ENCODE measurements at regions not wholly inside any gene's neighbourhood (a gene's known extent, or its start where the extent isn't known, plus 50 kb on each side); places are given as distances from the start of the nearest gene placed in this dataset.
"Not testable (repeated sequence)": the region's sequence is repeated elsewhere in the genome, so short reads cannot be mapped to it uniquely, and the experiment has no call there.

DNA sequence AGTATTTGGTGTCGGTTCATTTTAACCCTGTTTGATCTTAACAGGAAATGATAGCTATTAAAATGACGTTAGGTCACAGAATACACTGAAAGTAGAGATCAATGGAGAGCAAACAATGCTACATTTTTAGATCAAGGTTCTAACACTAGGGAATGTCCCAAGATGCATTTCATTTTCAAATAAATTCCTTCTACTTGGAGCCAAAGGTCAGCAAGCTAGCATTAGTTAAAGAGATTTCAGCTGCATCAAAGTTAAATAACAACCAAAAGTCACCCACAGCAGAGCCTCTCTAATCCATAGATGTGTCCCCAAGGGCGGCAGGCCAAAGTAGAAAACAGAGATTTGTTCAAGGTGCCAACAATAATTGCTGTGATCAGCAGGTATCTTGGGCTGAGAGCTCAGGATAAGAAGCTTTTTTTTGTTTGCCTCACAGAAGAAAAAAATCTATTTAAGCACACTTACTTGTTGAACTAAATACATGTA, 1233.6 kb upstream of the TMEFF2 start:
- POLR2A ChIA-PET: interaction anchor here (0.5 kb wide), 1 partner anchor 1090 kb away, joined by 4 read pairs; no protein-coding TSS in a partner anchor
- DNase-seq (ENCODE audit: low spot score): no peak
- no peak for TF ChIP-seq EZH2phosphoT487 (IDR thresholded peaks at IDR 0.05; ENCODE audit: borderline replicate concordance, low read depth, low read length)
- TF ChIP-seq, protein P1, sequence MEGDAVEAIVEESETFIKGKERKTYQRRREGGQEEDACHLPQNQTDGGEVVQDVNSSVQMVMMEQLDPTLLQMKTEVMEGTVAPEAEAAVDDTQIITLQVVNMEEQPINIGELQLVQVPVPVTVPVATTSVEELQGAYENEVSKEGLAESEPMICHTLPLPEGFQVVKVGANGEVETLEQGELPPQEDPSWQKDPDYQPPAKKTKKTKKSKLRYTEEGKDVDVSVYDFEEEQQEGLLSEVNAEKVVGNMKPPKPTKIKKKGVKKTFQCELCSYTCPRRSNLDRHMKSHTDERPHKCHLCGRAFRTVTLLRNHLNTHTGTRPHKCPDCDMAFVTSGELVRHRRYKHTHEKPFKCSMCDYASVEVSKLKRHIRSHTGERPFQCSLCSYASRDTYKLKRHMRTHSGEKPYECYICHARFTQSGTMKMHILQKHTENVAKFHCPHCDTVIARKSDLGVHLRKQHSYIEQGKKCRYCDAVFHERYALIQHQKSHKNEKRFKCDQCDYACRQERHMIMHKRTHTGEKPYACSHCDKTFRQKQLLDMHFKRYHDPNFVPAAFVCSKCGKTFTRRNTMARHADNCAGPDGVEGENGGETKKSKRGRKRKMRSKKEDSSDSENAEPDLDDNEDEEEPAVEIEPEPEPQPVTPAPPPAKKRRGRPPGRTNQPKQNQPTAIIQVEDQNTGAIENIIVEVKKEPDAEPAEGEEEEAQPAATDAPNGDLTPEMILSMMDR (conservative IDR thresholded peaks at IDR 0.05; ENCODE audit: low read length): no peak

DNA sequence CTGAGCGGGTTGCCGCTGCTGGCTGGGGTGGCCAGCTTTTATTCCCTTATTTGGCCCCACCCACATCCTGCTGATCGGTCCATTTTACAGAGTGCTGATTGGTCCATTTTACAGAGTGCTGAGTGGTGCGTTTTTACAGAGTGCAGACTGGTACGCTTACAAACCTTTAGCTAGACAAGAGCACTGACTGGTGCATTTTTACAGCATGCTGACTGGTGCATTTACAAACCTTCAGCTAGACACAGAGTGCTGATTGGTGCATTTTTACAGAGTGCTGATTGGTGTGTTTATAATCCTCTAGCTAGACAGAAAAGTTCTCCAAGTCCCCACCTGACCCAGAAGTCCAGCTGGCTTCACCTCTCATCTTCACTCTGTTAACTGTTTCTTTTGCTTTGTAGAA, 1217.6 kb upstream of the TMEFF2 start:
- CTCF ChIA-PET (ENCODE audit: unreplicated experiment); DNase-seq (ENCODE audit: low spot score); H3K4me3 ChIP-seq (ENCODE audit: low read depth, low read length, poor library complexity, severe bottlenecking); POLR2A ChIA-PET; H3K27ac ChIP-seq (ENCODE audit: low read depth, low read length, poor library complexity, severe bottlenecking); H3K4me2 ChIP-seq (ENCODE audit: low read length); H2AFZ ChIP-seq (ENCODE audit: low read length); intact Hi-C loops (cut with micrococcal nuclease; ENCODE audit: unreplicated experiment); H3K79me2 ChIP-seq (ENCODE audit: insufficient read depth, low read depth, low read length); BruUV-seq (replicated peaks); H4K20me1 ChIP-seq (ENCODE audit: insufficient read depth, low read length); H3K9me3 ChIP-seq (ENCODE audit: low read length); H3K4me1 ChIP-seq (ENCODE audit: insufficient read depth, low read length, poor library complexity, severe bottlenecking); H3K36me3 ChIP-seq (ENCODE audit: insufficient read depth, low read length); H3K9me2 ChIP-seq (ENCODE audit: insufficient read depth, low read length): not testable (repeated sequence)

More for the DNA sequence above, 1233.6 kb upstream of the TMEFF2 start:
- Histone ChIP-seq H3K36me3 (ENCODE audit: insufficient read depth, low read length) (no peaks in the 10 kb centered on the region), H3K9me3 (ENCODE audit: low read length) (no peaks in the 10 kb centered on the region), H3K27ac (ENCODE audit: low read depth, low read length, poor library complexity, severe bottlenecking) (no peak overlapping the region), H3K4me1 (ENCODE audit: insufficient read depth, low read length, poor library complexity, severe bottlenecking) (no peaks in the 10 kb centered on the region), H4K20me1 (ENCODE audit: insufficient read depth, low read length) (no peaks in the 10 kb centered on the region), H2AFZ (ENCODE audit: low read length) (no peak overlapping the region), H3K4me3 (ENCODE audit: low read depth, low read length, poor library complexity, severe bottlenecking) (no peak overlapping the region), H3K9me2 (ENCODE audit: insufficient read depth, low read length) (no peaks in the 10 kb centered on the region), H3K79me2 (ENCODE audit: insufficient read depth, low read depth, low read length) (no peaks in the 10 kb centered on the region), H3K4me2 (ENCODE audit: low read length) (no peak overlapping the region)
- CTCF ChIA-PET (ENCODE audit: unreplicated experiment): no interaction called here
- intact Hi-C loops (cut with micrococcal nuclease; ENCODE audit: unreplicated experiment): no loop called here
- no TSS peak for BruUV-seq (replicated peaks)

DNA sequence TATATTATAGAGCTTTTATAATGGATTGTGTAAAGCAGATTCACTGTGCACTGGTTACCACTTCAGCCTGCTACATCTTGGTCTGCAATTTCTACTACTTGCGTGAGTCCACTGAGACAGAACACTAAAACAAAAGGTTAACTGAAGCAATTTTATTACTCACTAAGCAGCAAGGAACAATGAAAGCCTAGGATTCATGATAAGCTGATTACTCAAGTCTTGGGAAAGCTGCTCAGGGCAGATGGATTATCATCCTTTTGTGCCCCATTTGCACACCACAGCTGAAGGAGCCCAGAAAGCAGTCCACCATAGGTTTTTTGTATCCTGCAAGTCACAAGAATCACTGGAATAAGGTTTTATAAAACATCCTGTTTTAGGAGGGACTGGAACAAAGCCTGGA, 1215.2 kb upstream of the TMEFF2 start:
- Histone ChIP-seq H3K4me3 (ENCODE audit: low read depth, low read length, poor library complexity, severe bottlenecking) (no peak overlapping the region), H3K79me2 (ENCODE audit: insufficient read depth, low read depth, low read length) (no peaks in the 10 kb centered on the region), H4K20me1 (ENCODE audit: insufficient read depth, low read length) (no peaks in the 10 kb centered on the region), H3K4me1 (ENCODE audit: insufficient read depth, low read length, poor library complexity, severe bottlenecking) (no peaks in the 10 kb centered on the region), H3K9me2 (ENCODE audit: insufficient read depth, low read length) (no peaks in the 10 kb centered on the region), H3K4me2 (ENCODE audit: low read length) (no peak overlapping the region), H3K36me3 (ENCODE audit: insufficient read depth, low read length) (no peaks in the 10 kb centered on the region), H3K27ac (ENCODE audit: low read depth, low read length, poor library complexity, severe bottlenecking) (no peak overlapping the region), H2AFZ (ENCODE audit: low read length) (no peak overlapping the region), H3K9me3 (ENCODE audit: low read length) (no peaks in the 10 kb centered on the region)
- DNase-seq (ENCODE audit: low spot score): no peak
- ChIA-PET POLR2A (interaction anchor here (0.6 kb wide), 1 partner anchor 140 kb away, joined by 4 read pairs; no protein-coding TSS in a partner anchor), CTCF (ENCODE audit: unreplicated experiment) (no interaction called here)
- intact Hi-C loops (cut with micrococcal nuclease; ENCODE audit: unreplicated experiment): no loop called here
- TF ChIP-seq EZH2phosphoT487 (IDR thresholded peaks at IDR 0.05; ENCODE audit: borderline replicate concordance, low read depth, low read length): no peak
- TF ChIP-seq, protein P1 (conservative IDR thresholded peaks at IDR 0.05; ENCODE audit: low read length): no peak
- no TSS peak for BruUV-seq (replicated peaks)
